MCF 10A (cell line): ENCODE measurements at regions not wholly inside any gene's neighbourhood (a gene's known extent, or its start where the extent isn't known, plus 50 kb on each side); places are given as distances from the start of the nearest gene placed in this dataset.
"Not testable (repeated sequence)": the region's sequence is repeated elsewhere in the genome, so short reads cannot be mapped to it uniquely, and the experiment has no call there.

Experiments used
- BruUV-seq: library from RNA; stranded (reverse); fragments of 400-500 nt; replicated peaks from 2 replicates; lab custom pipeline; 2021; lab: Mats Ljungman, UMichigan
- CTCF ChIA-PET: fragments of 300-600 bp; sonication (Branson Sonifier 250); formaldehyde crosslinking; extraction: SDS; loops from one replicate; lab custom pipeline; 2021; ENCODE audit warnings: antibody characterized with exemption, inconsistent platforms; lab: Yijun Ruan, JAX
- POLR2A ChIA-PET: fragments of 300-600, 350-650 bp; sonication (Branson Sonifier 250); formaldehyde crosslinking; extraction: SDS; loops from one replicate; lab custom pipeline; 2020; ENCODE audit warnings: antibody characterized with exemption, inconsistent platforms; lab: Yijun Ruan, JAX
- DNase-seq: peaks from one replicate; pipeline ENCODE4 v3.0.0-alpha.2; 2018; ENCODE audit not compliant: unreplicated experiment
- H3K27ac Mint-ChIP-seq: one replicate; pipeline ENCODE4 v1.8.0; 2022; ENCODE audit warnings: mild to moderate bottlenecking, low read depth, mixed read lengths; ENCODE audit not compliant: unreplicated experiment
- H3K27me3 Mint-ChIP-seq: one replicate; pipeline ENCODE4 v1.8.0; 2022; ENCODE audit warnings: mixed read lengths; ENCODE audit not compliant: insufficient read depth, unreplicated experiment
- H3K36me3 Mint-ChIP-seq: one replicate; pipeline ENCODE4 v1.8.0; 2022; ENCODE audit warnings: mild to moderate bottlenecking, moderate library complexity, mixed read lengths; ENCODE audit not compliant: insufficient read depth, unreplicated experiment
- H3K4me1 Mint-ChIP-seq: one replicate; pipeline ENCODE4 v1.8.0; 2022; ENCODE audit warnings: mixed read lengths; ENCODE audit not compliant: insufficient read depth, unreplicated experiment
- H3K4me3 Mint-ChIP-seq: one replicate; pipeline ENCODE4 v1.8.0; 2022; ENCODE audit warnings: mild to moderate bottlenecking, moderate library complexity, mixed read lengths; ENCODE audit not compliant: unreplicated experiment
- H3K9me3 Mint-ChIP-seq: one replicate; pipeline ENCODE4 v1.8.0; 2022; ENCODE audit warnings: mixed read lengths; ENCODE audit not compliant: unreplicated experiment
- intact Hi-C: fragments of 100-400 bp; cut with micrococcal nuclease; formaldehyde crosslinking; loops from 2 replicates; pipeline ENCODE4 v1.14.1; 2022
- TF ChIP-seq, protein P1 (sequence below): fragments of 200-600 bp; IDR thresholded peaks from one replicate; pipeline ENCODE4 v1.8.0; 2022; ENCODE audit warnings: antibody characterized with exemption, mild to moderate bottlenecking; ENCODE audit not compliant: unreplicated experiment

DNA sequence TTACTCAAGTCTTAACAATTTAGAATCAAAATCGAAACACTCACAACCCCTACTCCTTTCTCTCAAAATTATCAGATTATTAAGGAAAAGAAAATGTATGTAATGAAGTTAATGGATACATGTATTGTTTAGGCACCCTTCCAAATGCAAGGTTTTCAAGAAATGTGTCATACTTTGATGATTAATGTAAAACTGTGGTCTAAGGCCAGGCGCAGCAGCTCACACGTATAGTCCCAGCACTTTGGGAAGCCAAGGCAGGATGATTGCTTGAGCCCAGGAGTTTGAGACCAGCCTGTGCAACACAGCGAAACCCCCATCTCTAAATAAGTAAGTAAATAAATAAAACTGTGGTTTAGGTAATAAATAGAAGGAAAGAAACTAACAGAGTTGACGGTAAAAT lies 126.6 kb downstream of the NBPF8 start:
- CTCF ChIA-PET, H3K4me3 Mint-ChIP-seq, POLR2A ChIA-PET, H3K27me3 Mint-ChIP-seq, H3K4me1 Mint-ChIP-seq, intact Hi-C loops, H3K9me3 Mint-ChIP-seq, DNase-seq, H3K27ac Mint-ChIP-seq, BruUV-seq: not testable (repeated sequence)
- peaks cover 14% of the 10 kb centered on the region for H3K36me3 Mint-ChIP-seq

DNA sequence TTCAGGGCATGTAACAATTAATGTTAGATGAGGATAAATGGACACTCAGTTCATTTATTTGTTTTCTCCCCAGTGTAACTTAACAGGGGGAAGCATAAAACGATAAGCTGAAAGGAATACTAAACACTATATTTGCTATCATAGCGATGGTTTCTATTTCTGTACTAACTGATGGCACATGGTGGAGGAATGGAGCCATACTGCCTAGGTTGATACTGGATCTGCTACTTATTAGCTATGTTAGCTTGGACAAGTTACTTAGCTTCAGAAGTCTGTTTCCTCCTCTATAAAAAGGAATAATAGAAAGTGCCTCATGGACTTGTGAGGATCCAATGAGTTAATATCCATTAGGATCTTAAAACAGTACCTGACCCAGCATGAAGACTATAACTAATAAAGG lies 127.5 kb downstream of the NBPF8 start:
- H3K4me1 Mint-ChIP-seq, DNase-seq, H3K4me3 Mint-ChIP-seq, H3K27ac Mint-ChIP-seq, BruUV-seq, H3K27me3 Mint-ChIP-seq, POLR2A ChIA-PET, CTCF ChIA-PET, intact Hi-C loops, H3K9me3 Mint-ChIP-seq: not testable (repeated sequence)
- peaks cover 18% of the 10 kb centered on the region for H3K36me3 Mint-ChIP-seq

GRCh38 chr1:120542940-120543339 lies 128.1 kb downstream of the NBPF8 start:
- intact Hi-C loops, H3K9me3 Mint-ChIP-seq, H3K4me3 Mint-ChIP-seq, H3K27ac Mint-ChIP-seq, POLR2A ChIA-PET, BruUV-seq, DNase-seq, CTCF ChIA-PET, H3K4me1 Mint-ChIP-seq, H3K27me3 Mint-ChIP-seq: not testable (repeated sequence)
- H3K36me3 Mint-ChIP-seq: peaks cover 14% of the 10 kb centered on the region

- intact Hi-C loops, BruUV-seq, H3K4me3 Mint-ChIP-seq, CTCF ChIA-PET, H3K9me3 Mint-ChIP-seq, H3K27ac Mint-ChIP-seq, DNase-seq, H3K4me1 Mint-ChIP-seq, H3K27me3 Mint-ChIP-seq, POLR2A ChIA-PET: not testable (repeated sequence)
- TF ChIP-seq, protein P1, sequence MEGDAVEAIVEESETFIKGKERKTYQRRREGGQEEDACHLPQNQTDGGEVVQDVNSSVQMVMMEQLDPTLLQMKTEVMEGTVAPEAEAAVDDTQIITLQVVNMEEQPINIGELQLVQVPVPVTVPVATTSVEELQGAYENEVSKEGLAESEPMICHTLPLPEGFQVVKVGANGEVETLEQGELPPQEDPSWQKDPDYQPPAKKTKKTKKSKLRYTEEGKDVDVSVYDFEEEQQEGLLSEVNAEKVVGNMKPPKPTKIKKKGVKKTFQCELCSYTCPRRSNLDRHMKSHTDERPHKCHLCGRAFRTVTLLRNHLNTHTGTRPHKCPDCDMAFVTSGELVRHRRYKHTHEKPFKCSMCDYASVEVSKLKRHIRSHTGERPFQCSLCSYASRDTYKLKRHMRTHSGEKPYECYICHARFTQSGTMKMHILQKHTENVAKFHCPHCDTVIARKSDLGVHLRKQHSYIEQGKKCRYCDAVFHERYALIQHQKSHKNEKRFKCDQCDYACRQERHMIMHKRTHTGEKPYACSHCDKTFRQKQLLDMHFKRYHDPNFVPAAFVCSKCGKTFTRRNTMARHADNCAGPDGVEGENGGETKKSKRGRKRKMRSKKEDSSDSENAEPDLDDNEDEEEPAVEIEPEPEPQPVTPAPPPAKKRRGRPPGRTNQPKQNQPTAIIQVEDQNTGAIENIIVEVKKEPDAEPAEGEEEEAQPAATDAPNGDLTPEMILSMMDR: peak; percentile 47
- peaks cover 14% of the 10 kb centered on the region for H3K36me3 Mint-ChIP-seq
Observed at GRCh38 chr1:120544434-120544833, 129.6 kb downstream of the NBPF8 start.

GRCh38 chr1:120550335-120550734 lies 135.5 kb downstream of the NBPF8 start:
- peaks cover 13% of the 10 kb centered on the region for H3K36me3 Mint-ChIP-seq
- CTCF ChIA-PET, POLR2A ChIA-PET, H3K27ac Mint-ChIP-seq, H3K27me3 Mint-ChIP-seq, H3K4me3 Mint-ChIP-seq, H3K4me1 Mint-ChIP-seq, BruUV-seq, DNase-seq, intact Hi-C loops, H3K9me3 Mint-ChIP-seq: not testable (repeated sequence)

DNA sequence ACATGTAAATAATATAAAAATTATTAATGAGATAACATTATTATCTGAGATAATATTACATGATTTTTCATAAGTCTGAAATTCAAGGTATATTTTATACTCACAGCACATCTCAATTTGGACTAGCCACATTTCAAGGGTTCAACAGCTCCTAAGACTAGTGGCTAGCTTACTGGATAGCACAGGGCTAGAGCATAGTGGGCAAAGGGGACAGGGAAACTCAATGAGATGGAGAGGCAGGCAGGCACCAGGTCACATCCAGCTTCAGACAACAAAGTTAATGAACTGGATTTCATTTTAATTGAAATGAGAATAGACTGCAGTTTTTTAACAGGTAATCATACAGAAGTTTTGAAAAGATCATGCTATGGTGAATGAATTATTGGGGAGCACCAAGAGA lies 137.4 kb downstream of the NBPF8 start:
- H3K9me3 Mint-ChIP-seq, H3K4me1 Mint-ChIP-seq, H3K27me3 Mint-ChIP-seq, H3K27ac Mint-ChIP-seq, POLR2A ChIA-PET, H3K36me3 Mint-ChIP-seq, BruUV-seq, intact Hi-C loops, CTCF ChIA-PET, DNase-seq: not testable (repeated sequence)
- peak overlapping the region; percentile 33 for H3K4me3 Mint-ChIP-seq

DNA sequence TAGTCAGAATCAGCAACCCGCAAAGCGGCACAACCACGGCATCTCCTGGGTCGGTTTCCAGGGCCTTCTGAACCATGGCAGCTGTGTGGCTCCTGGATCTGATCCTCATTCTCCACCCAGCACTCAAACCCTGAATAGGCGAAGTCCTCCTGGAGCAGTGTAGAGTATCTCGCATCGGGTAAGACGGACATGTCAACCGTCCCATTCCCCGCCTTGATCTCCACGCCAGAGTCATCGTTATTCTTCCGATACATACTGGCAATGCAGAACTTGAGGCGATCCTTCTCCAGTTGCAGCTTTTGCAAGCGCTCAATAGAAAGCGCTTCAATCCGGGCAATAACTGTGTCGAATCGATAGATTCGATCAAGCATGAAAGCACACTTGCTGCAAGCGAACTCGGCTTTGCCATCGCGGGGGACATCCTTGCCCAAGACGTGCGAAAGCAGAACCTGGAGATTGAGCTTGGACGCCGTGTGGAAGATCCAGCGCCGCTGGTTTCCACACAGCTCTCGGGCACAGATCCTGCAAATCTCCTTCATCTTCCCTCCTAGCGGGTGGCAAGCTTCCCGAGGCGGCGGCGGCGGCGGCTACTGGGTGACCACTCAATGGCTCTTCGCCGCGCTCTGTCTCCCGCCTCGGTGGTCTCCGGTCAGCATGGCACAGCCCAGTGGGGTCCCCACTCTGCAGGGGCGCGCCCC lies 142.9 kb downstream of the NBPF8 start:
- intact Hi-C loops, POLR2A ChIA-PET, H3K36me3 Mint-ChIP-seq, H3K9me3 Mint-ChIP-seq, CTCF ChIA-PET, H3K27me3 Mint-ChIP-seq, BruUV-seq, H3K4me1 Mint-ChIP-seq, H3K27ac Mint-ChIP-seq: not testable (repeated sequence)
- peak; percentile 6 for DNase-seq
- peak overlapping the region; percentile 74 for H3K4me3 Mint-ChIP-seq

DNA sequence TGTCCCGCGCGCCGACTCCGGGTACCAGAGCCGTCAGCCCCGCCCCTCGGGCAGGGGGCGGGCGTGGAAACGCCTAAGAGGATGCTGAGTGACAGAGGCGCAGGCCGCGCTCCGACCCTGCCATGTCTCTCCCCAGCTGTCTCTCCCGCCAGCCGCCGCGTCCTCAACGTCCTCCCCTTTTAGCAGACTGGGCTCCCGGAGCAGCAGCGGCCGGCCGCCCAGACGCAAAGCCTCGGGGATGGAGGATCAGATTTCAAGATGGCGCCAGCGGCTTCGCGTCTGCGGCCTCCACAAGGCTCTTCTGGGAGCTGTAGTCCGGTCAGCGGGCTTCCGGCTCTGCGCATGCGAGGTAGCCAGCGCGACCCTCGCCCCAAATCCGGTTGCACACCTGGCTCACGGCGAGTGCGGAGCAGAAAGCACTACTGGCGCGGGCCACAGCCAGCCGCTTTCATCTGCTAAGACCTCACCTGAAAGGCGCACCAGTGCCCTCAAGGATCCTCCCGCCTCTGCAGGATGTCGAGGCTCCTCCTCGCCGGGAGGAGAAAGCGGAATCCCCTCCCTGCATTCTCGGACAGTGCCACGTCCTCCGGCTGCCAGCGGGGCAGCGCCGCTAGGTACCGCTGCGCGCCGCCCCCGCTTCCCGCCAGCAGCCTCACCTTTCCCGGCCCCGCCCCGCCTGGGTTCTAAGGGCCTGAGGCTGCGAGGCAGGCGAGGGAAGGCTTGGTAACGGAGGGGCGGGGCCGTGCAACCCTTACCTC lies 143.6 kb downstream of the NBPF8 start:
- CTCF ChIA-PET: not testable (repeated sequence)

More for the DNA sequence above, 143.6 kb downstream of the NBPF8 start:
- BruUV-seq, intact Hi-C loops, POLR2A ChIA-PET, H3K4me1 Mint-ChIP-seq, H3K27me3 Mint-ChIP-seq, H3K36me3 Mint-ChIP-seq, H3K27ac Mint-ChIP-seq, H3K9me3 Mint-ChIP-seq: not testable (repeated sequence)
- peak; percentile 81 for DNase-seq
- H3K4me3 Mint-ChIP-seq: peak overlapping the region; percentile 65
